IPS-15b (cell line): ENCODE measurements at regions not wholly inside any gene's neighbourhood (a gene's known extent, or its start where the extent isn't known, plus 50 kb on each side); places are given as distances from the start of the nearest gene placed in this dataset.

Experiments
- H3K27me3 ChIP-seq: one replicate; pipeline ENCODE4 v1.6.1; 2013; ENCODE audit warnings: low read length; ENCODE audit not compliant: control insufficient read depth, insufficient read depth
- H3K36me3 ChIP-seq: one replicate; pipeline ENCODE4 v1.6.1; 2013; ENCODE audit warnings: low read length; ENCODE audit not compliant: control insufficient read depth, insufficient read depth
- H3K4me1 ChIP-seq: one replicate; pipeline ENCODE4 v1.6.1; 2013; ENCODE audit warnings: mild to moderate bottlenecking, low read length; ENCODE audit not compliant: control insufficient read depth, insufficient read depth
- H3K4me3 ChIP-seq: one replicate; pipeline ENCODE4 v1.5.1; 2013; ENCODE audit warnings: low read depth, low read length
- H3K9ac ChIP-seq: one replicate; pipeline ENCODE4 v1.6.1; 2013; ENCODE audit warnings: low read depth, mild to moderate bottlenecking, low read length
- H3K9me3 ChIP-seq: one replicate; pipeline ENCODE4 v1.6.1; 2013; ENCODE audit warnings: mild to moderate bottlenecking, low read length; ENCODE audit not compliant: control insufficient read depth, insufficient read depth

DNA sequence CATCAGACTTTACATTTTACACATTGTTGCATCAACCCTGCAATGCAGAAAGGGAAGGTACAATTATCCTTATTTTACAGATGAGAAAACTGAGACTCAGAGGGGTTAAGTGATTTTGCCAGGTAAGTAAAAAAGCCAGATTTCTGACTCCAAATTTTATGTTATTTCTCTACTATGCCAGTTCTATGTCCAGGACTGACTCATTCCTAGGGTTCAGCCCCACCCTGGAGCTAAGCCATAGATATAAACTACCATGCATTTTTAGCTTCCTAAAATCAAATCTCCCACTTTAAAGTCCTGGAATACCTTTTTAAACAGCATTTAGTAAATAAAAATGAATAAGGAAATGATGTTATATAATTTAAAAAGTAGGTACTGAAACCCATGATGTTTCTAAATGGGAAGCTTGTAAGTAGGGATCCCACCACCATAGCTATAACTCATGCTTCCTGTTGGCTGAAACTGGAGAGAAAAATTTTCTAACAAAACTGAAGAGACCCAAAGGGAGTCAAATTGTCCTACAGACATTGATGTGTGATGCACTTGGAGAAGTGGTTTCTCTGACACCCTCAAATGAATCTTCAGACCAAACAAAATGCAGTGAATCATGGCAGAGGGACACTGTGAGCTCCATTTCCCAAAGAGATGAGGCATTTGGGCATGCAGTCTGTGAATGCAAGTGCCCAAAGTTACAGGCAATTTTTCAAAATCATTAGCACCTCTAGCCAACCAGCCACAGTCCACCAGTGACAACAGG lies 301.7 kb upstream of the UMPS start:
- Histone ChIP-seq H3K4me1 (no peaks in the 10 kb centered on the region), H3K36me3 (no peaks in the 10 kb centered on the region), H3K27me3 (no peaks in the 10 kb centered on the region), H3K9me3 (no peaks in the 10 kb centered on the region), H3K9ac (no peak overlapping the region), H3K4me3 (no peak overlapping the region)

DNA sequence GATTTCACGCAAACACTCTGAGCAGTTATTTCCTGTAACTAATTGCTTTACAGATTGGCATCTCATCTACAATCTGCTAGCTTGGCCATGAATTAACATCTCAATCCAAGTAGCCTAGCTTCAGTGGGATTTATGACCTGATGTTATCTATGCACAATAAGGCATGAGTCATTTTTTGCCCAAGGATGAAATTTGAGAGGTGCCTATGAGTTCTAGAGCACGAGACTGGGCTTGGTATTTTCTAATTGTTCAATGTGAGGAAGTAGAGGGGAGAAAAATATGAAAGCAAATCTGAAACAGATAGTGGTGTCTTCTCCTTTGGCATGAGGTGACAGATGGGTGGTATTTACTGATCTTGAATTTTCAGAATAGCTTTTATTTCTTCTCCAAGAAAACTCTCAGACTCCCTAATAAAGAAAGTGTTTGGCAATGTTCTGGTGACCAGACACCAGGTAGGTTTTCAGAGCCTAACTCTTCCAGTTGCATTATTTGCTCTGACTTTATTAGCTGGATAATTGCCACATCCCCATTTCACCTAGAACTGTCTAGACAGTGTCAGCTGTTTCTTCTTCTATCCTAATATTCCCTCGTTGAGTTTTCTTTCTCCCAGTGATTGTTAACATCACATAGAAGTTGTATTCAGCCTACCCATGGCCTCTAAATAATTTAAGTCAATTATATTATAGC lies 301.0 kb upstream of the UMPS start:
- no peaks in the 10 kb centered on the region for H3K27me3 ChIP-seq
- no peaks in the 10 kb centered on the region for H3K9me3 ChIP-seq
- no peak overlapping the region for H3K9ac ChIP-seq
- no peak overlapping the region for H3K4me3 ChIP-seq
- H3K36me3 ChIP-seq = no peaks in the 10 kb centered on the region
- H3K4me1 ChIP-seq = no peaks in the 10 kb centered on the region

DNA sequence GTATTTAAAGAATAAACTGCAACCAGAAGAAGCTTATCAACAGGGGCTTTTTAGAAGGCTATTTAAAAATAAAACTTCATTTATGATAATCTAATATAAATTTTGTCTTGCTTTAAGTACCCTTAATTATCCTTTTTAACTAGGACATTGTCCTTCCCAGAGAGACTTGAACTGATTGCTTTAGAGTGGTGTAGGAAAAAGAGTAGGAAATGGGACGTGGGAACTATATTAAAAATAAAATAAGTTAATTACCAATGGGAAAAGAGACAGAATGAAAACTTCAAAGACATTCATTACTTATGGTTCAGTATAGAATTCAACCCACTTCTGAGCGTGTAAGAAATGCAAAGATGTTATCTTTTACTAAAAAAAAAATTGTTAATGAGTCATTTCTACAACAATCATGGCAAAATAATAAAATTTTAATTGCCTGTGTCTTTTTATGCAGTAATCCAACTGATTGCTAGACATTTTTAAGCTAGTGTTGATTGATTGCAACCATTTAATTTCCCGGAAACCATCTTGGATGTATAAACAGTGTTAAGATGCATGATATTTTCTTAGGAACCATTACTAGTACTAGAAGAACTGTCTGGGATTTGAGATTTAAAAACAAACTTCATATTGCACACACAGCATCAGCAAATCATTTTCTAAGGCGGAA lies 298.8 kb upstream of the UMPS start:
- H3K4me1 ChIP-seq = no peaks in the 10 kb centered on the region
- H3K36me3 ChIP-seq = no peaks in the 10 kb centered on the region
- H3K4me3 ChIP-seq = no peak overlapping the region
- H3K9me3 ChIP-seq = no peaks in the 10 kb centered on the region
- H3K27me3 ChIP-seq = no peaks in the 10 kb centered on the region
- H3K9ac ChIP-seq = no peak overlapping the region

DNA sequence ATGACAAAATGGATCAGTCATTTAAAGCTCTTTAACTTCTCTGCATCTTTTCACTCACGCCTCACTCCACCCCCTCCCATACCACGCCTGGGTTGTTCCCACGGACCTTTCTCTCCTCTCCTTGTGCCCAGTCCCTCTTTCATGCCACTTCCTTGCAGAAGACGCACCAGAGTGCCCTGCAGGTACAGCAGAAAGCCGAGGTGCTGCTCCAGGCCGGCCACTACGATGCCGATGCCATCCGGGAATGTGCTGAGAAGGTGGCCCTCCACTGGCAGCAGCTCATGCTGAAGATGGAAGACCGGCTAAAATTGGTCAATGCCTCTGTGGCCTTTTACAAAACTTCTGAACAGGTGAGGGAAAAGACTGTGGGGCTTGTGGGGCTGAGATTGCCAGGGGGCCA lies 296.1 kb upstream of the UMPS start:
- H3K36me3 ChIP-seq = no peaks in the 10 kb centered on the region
- H3K27me3 ChIP-seq = no peaks in the 10 kb centered on the region
- no peak overlapping the region for H3K9ac ChIP-seq
- H3K9me3 ChIP-seq = no peaks in the 10 kb centered on the region
- no peak overlapping the region for H3K4me3 ChIP-seq
- peaks cover 5% of the 10 kb centered on the region for H3K4me1 ChIP-seq

DNA sequence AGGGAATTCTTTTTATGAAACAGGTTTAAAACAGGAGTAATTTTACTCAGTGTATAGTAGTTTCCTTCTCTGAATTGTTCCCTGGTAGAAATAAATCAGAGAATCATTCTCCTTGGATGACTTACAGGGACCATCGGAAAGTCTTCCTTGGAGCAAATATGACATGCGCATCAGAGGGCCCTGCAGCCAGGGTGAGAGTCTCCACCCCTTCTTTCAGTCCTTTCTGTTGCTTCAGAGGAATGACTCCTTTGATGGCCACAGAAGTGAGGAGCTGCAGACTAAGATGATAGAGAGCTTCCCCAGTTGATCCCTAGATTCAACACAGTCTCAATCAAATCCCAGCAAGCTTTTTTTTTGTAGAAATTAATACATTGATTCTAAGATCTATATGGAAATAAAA lies 294.8 kb upstream of the UMPS start:
- H3K4me3 ChIP-seq = no peak overlapping the region
- H3K9ac ChIP-seq = no peak overlapping the region
- peaks cover 7% of the 10 kb centered on the region for H3K4me1 ChIP-seq
- H3K27me3 ChIP-seq = no peaks in the 10 kb centered on the region
- no peaks in the 10 kb centered on the region for H3K36me3 ChIP-seq
- no peaks in the 10 kb centered on the region for H3K9me3 ChIP-seq

DNA sequence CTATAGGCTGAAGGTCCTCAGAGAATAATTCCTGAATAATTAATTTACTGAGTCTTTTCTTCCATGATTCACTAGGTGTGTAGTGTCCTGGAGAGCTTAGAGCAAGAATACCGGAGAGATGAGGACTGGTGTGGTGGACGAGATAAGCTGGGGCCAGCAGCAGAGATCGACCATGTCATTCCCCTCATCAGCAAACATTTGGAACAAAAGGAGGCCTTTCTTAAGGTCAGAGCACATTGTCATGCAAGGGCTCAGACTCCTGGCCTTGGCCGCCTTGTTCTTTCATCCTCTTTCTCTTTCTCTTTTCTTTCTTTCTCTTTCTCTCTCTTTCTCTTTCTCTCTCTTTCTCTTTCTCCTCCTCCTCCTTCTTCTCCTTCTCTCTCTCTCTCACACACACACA lies 291.4 kb upstream of the UMPS start:
- no peak overlapping the region for H3K9ac ChIP-seq
- H3K4me1 ChIP-seq = peaks cover 7% of the 10 kb centered on the region
- H3K27me3 ChIP-seq = no peaks in the 10 kb centered on the region
- H3K4me3 ChIP-seq = no peak overlapping the region
- H3K36me3 ChIP-seq = no peaks in the 10 kb centered on the region
- H3K9me3 ChIP-seq = no peaks in the 10 kb centered on the region

DNA sequence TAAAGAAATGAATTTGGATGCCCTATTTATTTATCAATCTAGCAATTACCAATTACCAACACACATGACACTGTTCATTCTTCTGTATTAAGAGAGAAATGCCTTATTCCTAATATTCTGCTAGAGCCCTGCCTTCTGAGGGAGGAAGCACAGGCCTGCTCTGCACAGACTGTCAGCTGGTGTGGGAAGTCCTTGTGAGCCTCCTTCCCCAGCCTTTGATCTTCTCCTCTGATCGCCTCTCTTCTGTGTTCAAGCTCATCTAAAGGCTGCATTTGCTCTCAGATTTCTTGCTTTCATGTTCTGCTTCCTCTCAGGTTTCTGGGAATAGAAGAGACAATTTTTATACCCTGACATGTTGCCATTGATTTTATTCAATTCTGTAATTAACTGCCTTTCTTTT lies 290.6 kb upstream of the UMPS start:
- Histone ChIP-seq H3K9me3 (no peaks in the 10 kb centered on the region), H3K4me1 (peaks cover 7% of the 10 kb centered on the region), H3K9ac (no peak overlapping the region), H3K4me3 (no peak overlapping the region), H3K36me3 (no peaks in the 10 kb centered on the region), H3K27me3 (no peaks in the 10 kb centered on the region)

DNA sequence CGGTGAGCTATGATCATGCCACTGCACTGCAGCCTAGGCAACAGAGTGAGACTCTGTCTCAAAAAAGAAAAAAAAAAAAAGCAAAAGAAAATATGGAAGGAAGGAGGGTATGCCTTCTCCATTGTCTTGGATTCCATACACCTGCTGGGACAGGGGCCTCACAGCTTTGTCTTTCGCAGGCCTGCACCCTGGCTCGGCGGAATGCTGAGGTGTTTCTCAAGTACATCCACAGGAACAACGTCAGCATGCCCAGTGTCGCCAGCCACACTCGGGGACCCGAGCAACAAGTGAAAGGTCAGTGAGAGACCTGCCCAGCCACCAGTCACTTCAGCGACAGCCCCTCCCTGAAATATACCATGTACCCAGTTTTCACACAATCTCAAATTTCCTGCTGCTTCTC lies 288.5 kb upstream of the UMPS start:
- Histone ChIP-seq H3K27me3 (no peaks in the 10 kb centered on the region), H3K36me3 (no peaks in the 10 kb centered on the region), H3K4me1 (peaks cover 7% of the 10 kb centered on the region), H3K9ac (no peak overlapping the region), H3K9me3 (no peaks in the 10 kb centered on the region), H3K4me3 (no peak overlapping the region)

DNA sequence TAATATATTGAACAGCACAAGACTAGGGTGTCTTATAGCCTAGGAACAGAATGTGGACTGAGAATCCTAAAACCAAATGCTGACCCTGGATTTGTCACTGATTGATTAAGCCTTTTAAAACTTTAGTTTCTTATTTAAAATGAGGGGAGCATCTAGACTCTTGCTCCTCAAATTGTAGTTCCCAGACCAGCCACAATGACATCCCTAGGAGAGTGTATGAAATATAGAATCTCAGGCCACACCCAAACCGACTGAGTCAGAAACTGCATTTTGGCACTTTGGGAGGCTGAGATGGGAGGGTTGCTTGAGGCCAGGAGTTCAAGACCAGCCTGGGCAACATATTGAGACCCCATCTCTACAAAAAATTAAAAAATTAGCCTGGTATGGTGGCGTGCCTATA lies 287.8 kb upstream of the UMPS start:
- Histone ChIP-seq H3K9ac (no peak overlapping the region), H3K9me3 (no peaks in the 10 kb centered on the region), H3K36me3 (no peaks in the 10 kb centered on the region), H3K4me3 (no peak overlapping the region), H3K4me1 (peaks cover 7% of the 10 kb centered on the region), H3K27me3 (no peaks in the 10 kb centered on the region)

DNA sequence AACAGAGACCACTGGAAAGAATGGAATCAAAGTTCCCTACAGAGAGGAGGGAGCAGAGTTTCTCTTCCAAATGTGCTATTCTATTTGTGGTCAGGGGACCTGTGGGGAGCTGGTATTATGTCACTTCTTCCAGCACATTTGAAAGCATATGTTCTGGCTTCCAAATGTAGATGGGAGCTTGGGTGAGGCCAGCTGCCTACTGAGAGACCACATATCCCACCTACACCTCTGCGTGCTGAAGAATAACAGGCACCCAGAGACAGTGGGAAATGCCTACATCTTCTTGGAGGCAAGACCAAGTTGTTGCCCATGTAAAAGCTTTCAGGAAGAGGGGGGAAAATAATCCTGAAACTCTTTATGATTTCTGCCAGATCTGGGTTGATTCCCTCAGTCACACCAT lies 286.8 kb upstream of the UMPS start:
- Histone ChIP-seq H3K4me1 (peaks cover 5% of the 10 kb centered on the region), H3K9ac (no peak overlapping the region), H3K36me3 (no peaks in the 10 kb centered on the region), H3K4me3 (no peak overlapping the region), H3K27me3 (no peaks in the 10 kb centered on the region), H3K9me3 (no peaks in the 10 kb centered on the region)

DNA sequence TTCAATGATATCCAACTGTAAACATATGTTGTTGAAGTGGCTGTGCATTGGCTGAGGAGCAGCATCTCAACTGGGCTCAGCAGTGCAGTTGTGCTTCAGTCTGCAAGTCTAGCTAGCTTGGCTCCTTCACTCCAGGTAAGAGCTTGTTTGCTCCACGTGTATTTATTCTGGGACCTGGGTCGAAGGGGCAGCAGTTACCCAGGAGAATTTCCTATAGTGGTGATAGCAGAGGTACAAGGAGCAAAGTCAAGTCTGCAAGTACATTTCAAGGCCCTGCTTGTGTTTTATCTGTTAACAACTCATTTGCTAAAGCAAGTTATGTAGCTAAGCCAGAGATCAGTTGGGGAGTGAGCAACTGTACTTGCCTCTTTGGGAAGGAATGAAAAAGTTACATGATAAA lies 286.2 kb upstream of the UMPS start:
- H3K9me3 ChIP-seq = no peaks in the 10 kb centered on the region
- no peaks in the 10 kb centered on the region for H3K27me3 ChIP-seq
- H3K36me3 ChIP-seq = no peaks in the 10 kb centered on the region
- no peak overlapping the region for H3K4me3 ChIP-seq
- no peak overlapping the region for H3K9ac ChIP-seq
- H3K4me1 ChIP-seq = peaks cover 3% of the 10 kb centered on the region

DNA sequence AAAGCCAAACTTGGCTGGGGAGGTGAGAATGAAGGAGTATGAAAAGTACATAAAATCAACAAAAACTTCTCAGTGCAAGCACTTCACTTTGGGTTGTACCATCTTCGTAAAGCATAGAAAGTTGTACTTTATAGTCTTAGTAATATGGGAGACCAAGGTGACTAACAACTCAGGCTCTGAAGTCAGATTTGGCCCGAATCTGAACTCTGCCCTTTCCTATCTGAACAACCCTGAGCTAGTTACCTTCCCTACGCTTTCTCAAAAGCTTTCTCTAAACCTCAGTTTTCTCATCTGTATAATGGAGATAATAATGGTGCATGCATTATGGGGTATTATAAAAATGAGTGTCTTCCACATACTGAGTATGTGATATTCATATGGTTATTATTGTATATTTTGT lies 285.4 kb upstream of the UMPS start:
- H3K27me3 ChIP-seq = no peaks in the 10 kb centered on the region
- H3K36me3 ChIP-seq = no peaks in the 10 kb centered on the region
- H3K9me3 ChIP-seq = no peaks in the 10 kb centered on the region
- H3K4me3 ChIP-seq = no peak overlapping the region
- H3K4me1 ChIP-seq = no peaks in the 10 kb centered on the region
- no peak overlapping the region for H3K9ac ChIP-seq
